RPMI8226 (cell line): ENCODE measurements at regions not wholly inside any gene's neighbourhood (a gene's known extent, or its start where the extent isn't known, plus 50 kb on each side); places are given as distances from the start of the nearest gene placed in this dataset.
"Not testable (repeated sequence)": the region's sequence is repeated elsewhere in the genome, so short reads cannot be mapped to it uniquely, and the experiment has no call there.

ENCODE experiments used
- DNase-seq: peaks from one replicate; pipeline ENCODE4 v3.0.0-alpha.2; 2015

DNA sequence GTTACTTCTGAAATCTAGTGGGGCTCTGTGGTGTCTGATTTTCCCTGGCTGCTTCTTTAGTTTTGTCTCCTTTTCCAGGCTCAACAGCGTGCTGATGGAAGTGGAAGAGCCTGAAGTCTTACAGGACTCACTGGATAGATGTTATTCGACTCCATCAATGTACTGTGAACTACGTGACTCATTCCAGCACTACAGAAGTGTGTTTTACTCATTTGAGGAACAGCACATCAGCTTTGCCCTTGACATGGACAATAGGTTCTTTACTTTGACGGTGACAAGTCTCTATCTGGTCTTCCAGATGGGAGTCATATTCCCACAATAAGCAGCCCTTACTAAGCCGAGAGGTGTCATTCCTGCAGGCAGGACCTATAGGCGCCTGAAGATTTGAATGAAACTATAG is 51.1 kb downstream of the NBPF8 start:
- DNase-seq, result not testable (repeated sequence)

DNA sequence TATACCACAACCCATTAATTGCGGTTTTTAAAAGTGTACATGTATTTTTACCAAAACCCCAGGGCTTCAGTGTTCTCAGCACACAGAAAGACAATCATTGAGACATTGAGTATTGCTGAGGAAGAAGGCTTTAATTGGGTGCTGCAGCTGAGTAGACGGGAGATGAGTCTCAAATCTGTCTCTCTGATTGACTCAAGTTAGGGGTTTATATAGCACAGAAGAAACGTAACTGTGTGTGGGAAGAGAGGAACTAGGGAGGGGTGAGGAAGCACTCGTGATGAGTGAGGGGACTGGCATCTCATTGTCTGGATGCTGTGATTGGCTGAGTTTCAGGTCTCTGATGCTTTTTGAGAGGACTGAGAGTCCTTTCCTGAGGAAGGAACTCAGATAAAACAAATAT is 62.8 kb downstream of the NBPF8 start:
- DNase-seq, result not testable (repeated sequence)

DNA sequence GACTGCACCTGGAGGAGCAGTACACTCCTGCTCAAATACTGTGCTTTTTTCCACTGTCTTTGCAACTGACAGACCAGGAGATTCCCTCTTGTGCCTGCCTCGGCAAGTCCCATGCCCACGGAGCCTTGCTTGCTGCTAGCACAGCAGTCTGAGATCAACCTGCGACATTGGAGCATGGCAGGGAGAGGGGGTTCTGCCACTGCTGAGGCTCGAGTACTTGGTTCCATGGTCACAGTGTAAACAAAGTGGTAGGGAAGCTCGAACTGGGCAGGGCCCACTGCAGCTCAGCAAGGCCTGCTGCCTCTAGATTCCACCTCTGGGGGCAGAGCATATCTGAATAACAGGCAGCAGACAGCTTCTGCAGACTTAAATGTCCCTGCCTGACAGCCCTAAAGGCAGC is 63.6 kb downstream of the NBPF8 start:
- not testable (repeated sequence) for DNase-seq

DNA sequence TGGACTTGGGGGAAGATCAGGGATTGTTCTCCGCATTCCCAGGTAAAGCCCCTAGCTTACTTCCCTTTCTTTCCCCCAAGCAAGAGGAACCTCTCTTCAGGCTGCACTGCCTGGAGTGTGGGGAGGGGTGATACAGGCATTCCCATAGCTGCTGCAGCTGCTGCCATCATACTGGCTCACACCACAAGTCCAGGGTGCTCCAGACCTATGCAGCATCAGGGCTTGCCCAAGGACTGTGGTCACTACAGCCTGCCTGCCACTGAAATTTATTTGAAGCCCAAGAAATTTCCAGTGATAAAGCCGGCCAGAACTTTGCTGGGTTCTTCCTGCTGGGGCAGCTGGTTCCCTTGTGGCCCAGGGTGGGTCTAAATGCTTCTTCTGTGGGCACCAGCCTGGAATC is 72.7 kb downstream of the NBPF8 start:
- DNase-seq, result not testable (repeated sequence)

DNA sequence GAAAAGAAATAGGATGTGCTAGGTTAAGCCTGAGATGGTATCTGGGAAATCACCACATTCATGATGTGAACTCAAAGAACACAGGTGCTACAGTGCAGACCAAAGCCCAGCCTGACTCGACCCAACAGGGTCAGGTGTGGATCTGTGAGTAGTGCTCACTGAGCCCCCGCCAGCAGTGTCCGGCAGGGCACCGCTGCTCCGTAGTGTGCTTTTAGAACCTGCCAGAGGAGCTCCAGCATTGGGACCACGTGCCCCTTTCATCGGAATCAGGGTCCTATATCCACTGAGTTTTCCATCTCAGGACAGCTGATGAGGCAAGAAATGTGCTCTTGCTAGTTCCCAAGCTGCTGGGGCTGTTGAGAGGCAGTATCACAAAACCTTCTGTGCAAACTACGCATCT is 74.4 kb downstream of the NBPF8 start:
- not testable (repeated sequence) for DNase-seq

DNA sequence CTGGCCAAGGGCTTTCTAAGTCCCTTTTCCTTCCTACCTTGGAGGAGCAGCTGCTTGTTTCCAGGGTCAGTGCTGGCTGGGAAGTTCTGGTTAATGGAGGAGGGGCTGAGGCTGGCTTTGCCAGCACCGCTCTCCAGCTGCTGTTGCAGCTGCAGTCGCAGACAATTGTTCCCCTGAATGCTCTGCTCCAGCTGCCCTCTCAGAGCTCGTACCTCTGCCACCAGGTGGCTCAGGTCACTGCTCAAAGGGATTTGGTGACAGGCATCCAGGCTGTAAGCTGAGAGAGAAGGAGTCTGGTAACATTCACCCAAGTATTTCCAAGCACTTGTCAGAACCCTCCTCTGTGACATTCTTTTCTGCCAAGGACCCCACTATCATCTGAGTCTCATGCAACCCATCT is 82.3 kb downstream of the NBPF8 start:
- DNase-seq, result not testable (repeated sequence)

DNA sequence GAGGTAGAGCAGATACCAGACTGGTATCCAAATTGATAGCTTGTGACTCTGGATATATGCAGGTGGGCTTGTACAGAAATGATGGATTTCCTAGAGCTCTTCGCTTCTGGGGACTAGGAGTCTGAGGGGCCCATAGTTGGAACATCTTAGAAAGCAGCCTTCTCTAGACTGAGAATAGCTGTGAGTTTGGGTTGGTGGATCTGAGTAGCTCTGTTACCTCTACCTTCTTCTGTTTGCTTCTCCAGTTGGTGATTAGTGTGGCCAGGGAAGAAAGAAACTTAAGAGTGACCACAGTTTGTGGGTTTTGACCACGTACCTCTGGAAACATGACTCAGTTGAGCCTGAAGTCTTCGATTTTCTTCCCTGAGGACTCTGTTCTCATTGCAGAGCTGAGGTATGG is 88.4 kb downstream of the NBPF8 start:
- not testable (repeated sequence) for DNase-seq

DNA sequence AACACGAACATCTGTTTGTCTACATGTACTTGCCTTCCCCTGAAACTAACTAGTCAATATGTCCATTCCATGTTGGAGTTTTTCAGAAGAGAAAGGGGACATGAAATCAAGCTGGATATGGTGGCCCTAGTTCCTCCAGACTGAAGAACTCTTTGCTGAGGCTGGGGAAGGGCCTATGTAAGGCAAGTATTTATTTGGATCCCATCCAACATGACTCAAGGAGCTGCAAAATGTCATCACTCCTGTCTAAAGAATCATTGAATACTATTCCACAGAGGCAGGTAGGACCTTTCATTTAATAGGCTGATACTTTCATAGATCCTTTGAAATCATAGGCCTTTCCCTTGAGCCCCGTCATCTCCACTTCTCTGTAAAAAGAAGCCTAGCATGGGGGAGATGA is 91.5 kb downstream of the NBPF8 start:
- DNase-seq, result not testable (repeated sequence)

DNA sequence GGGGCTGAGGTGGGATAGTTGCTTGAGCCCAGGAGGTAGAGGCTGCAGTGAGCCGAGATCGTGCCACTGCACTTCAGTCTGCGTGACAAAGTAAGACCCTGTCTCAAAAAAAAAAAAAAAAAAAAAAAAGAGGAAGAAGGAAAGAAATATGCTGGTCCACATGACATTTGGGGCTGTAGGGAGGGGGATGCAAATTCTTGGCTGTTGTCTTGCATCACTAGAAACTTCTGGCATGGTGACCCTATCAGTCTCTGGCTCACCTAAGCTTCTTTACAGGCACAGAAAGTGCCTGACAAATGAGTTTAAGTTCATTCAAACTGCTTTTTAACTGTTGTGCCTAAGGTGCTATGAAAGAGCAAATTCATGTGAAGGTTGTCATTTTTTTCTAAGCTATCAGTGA is 93.5 kb downstream of the NBPF8 start:
- not testable (repeated sequence) for DNase-seq

DNA sequence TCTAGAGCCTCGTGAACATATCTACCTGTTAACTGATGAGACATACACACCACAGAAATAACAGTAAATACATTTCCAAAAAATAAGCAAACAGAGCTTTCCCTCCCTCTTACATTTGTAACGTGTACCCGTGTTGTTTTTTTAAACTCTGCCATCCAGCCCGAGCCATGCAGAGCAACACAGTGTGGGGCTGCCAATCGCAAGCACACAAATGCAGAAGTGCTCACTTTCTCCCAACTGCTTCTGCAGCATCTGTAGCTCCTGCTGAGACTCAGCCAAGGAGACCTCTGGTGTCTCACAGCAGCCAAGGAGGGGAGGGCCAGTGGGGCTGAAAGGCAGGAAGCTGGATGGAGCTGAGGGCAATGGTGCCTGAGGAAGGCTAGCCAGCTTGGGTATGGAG is 94.4 kb downstream of the NBPF8 start:
- not testable (repeated sequence) for DNase-seq

DNA sequence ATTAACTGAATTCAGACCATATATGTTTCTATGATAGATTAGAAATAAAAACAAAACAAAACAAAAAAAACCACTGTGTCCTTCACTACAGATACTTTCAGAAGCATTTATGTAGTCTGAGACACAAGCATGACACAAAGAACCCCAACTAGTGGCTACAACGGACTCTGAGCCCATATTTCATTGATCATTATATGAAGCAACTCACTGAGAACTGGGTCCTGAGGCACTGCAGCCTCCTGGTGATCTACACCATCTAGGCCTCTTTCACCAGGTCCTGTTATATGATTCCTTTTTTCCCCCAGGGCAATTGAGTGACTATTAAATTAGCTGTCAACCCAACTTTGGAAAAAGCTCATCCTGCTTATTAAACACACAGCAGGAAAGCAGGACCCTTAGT is 98.3 kb downstream of the NBPF8 start:
- not testable (repeated sequence) for DNase-seq

DNA sequence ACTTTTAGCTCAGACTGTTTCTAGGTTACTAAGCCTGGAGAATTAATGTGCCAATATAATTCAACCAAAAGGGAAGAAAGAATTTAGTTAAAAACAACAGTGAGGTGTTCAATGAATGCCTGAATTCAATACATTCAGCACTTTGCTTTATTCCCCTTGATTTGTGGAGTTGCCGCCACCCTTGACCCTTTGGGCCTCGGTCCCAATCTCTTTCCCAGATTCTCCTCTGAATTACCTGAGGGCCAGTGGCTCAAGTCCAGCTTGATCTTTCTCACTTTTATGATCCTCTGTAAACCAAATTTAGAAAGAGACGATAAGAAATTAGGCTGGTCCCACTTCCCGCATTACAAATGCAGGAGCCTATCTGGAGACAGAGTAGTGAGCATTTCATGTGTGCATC is 98.7 kb downstream of the NBPF8 start:
- DNase-seq, result not testable (repeated sequence)

DNA sequence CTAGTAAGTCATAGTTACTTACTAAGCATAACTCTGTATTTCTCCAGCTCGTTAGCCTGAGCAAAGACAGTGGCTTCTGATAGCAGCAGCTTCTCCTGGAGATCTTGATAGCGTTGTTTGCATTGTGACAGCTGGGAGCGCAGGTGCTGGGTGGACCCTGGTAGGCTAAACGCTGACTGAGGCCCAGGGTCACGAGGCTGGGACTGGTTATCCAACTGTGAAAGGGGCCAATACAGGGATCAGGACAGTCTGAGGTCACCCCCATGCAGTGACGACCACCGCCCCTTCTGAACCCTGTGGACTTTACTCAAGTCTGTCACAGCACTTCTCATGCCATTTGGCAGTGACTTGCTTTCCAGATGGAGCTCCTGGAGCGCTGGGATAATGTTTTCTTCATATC is 104.4 kb downstream of the NBPF8 start:
- not testable (repeated sequence) for DNase-seq

DNA sequence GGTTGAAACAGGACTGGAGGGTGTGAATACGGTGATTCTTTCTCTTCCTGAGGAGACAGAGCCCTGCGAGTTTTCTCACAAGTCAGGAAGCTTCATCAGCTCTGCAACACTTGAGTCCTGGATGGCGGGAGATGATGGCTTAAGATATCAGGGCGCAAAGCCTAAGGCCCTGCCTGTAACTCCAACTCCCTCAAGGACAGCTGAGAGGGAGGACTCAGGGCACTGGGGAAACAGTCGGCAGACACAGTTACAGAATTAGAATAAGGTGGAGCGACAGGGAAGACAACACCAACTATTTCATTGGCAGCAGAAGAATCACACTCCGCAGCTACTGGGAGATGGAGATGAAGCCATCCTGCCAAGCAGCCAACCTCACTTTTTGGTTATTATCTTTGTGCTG is 109.6 kb downstream of the NBPF8 start:
- DNase-seq, result not testable (repeated sequence)

DNA sequence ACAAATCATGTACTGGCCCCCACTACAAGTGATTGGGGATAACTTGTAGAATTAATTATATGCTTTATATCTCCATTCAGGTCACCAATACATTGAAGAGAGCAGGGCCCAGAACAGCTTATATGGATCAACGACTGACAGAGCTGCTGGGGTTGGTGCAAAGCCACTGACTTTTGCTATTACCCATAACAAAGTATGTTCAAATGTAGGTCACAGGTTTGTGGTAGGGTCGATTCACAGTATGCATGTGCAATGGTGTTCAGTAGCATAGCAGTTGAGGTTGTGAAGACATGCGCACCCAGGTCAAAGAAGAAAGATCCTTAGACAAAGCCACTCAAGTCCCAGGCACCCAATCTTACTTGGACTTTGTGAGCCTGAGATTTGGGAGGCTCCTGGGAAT is 110.6 kb downstream of the NBPF8 start:
- DNase-seq, result not testable (repeated sequence)

DNA sequence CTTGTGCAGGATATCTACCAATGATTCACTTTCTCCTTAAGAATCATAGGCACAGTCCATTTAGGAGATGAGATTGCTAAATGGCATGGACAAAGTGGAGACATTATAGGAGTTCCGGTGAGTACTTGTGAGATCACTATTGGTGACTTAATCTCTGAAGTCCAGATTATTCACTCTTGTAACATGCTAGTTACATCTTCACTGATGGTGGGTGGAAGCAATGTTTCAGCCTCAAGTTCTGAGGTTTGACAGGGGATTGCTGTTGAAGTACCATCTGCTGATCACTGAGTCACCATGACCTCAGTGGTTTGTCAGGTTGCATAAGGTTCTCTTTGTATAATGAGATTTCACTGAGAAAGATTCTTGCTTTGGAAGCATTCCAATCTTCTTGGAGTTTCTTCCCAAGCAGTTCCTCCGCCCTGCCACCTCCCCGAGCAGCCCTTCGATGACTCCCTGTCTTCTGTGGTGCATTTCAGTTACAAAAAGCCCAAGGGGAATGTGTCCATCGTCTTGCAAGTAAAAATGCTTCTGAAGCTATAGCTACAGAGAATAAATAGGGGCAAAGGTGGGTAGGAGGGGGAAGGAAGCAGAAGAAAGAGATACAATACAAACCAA is 114.7 kb downstream of the NBPF8 start:
- DNase-seq, result not testable (repeated sequence)

DNA sequence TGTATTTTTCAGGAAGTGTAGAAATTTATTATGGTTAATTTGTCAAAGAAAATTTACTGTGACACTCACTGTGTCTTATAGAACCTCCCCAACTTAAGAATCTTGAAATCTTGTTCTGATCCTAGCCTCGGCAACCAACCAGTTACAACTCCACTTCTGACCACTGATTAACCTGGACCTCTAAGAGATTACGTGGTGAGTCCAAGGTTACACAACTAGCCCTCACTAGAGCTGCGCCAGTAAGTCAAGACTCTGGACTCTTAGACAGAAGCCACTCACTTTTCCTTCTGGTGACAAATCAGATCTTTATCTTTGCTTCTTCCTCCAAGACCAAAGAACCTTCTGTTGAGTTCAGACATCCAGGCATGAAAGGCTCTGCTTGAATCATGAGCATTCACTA is 116.6 kb downstream of the NBPF8 start:
- DNase-seq, result not testable (repeated sequence)

DNA sequence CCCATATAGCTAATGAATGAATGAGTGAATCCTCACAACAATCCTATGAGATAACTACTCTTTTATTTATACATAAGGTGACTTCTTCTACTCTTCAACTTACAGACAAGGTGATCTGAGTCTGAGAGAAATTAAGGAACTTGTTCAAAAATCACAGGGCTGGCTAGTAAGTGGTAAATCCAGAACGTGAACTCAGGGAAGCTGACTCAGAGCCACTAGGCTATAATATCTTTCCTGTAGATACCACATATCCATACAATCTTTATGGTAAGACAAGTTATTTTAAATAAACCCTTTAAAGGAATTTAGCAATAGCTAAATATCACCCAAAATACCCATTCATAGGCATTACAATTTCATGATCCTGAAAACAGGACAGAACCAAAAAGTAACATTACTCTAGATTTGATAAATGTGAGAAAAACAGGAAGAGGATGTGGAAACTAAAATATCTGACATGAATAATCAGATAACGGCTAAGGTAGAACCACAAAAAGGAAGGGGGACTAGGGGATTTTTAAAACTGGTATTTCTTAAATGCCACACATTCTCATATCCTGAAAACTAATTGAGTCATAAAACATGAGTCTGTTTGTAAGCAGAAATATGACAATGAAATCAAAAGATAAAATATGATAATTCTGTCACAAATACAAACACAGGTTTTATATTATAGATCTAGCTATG is 119.7 kb downstream of the NBPF8 start:
- not testable (repeated sequence) for DNase-seq

DNA sequence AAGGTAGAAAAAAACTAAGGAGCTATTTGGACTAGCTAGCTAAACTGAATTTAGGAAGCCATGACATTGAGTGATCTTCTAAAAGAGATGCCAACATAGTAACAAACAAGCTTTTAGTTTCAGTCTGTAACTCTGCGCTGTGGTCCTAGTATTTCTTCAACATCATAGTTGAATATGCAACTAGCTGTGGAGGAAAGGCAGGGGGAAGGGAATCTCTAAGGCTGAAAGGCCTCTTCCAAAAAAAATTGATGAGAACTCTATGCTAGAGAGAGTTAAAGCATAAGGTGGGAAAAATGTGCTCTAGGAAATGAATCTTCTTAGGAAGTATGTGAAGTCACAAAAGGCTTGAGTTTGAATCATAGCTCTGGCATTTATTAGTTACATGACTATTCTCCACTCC is 120.2 kb downstream of the NBPF8 start:
- not testable (repeated sequence) for DNase-seq

DNA sequence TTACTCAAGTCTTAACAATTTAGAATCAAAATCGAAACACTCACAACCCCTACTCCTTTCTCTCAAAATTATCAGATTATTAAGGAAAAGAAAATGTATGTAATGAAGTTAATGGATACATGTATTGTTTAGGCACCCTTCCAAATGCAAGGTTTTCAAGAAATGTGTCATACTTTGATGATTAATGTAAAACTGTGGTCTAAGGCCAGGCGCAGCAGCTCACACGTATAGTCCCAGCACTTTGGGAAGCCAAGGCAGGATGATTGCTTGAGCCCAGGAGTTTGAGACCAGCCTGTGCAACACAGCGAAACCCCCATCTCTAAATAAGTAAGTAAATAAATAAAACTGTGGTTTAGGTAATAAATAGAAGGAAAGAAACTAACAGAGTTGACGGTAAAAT is 126.6 kb downstream of the NBPF8 start:
- not testable (repeated sequence) for DNase-seq

DNA sequence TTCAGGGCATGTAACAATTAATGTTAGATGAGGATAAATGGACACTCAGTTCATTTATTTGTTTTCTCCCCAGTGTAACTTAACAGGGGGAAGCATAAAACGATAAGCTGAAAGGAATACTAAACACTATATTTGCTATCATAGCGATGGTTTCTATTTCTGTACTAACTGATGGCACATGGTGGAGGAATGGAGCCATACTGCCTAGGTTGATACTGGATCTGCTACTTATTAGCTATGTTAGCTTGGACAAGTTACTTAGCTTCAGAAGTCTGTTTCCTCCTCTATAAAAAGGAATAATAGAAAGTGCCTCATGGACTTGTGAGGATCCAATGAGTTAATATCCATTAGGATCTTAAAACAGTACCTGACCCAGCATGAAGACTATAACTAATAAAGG is 127.5 kb downstream of the NBPF8 start:
- DNase-seq, result not testable (repeated sequence)

DNA sequence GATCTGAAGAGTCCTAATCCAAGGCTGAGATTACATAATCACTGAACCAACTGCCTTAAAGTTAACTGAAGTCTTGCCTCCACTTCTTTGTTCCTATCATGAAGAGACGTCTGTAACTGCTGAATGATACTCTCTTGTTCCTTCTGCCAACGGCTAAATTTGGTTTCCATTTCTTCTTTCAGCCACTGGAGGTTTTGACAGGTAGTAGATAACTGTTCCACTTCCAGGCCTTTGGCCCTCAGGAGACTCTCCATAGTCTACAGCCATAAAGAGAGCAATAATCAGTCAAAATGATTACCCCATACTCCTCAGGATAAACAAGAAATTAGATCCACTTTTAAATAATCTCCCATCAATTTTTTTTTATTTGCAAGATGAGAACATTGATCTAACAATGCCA is 128.1 kb downstream of the NBPF8 start:
- DNase-seq, result not testable (repeated sequence)

DNA sequence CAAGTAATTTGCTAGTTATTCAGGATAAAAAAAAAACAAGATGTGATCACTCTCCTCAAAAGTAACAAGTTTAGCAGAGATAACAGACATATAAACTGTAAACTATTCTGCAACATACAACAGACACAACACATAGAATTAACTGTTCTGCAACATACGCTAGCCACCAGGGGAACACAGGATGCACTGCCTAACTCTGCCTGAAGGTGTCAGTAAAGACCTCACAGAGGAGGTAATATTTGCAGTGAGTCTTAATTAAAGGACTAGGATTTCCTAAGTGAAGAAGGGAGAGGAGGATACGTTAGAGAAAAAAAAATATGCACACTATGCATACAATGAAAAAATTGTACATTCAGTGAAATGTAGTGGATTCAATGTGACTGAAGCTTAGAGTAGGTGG is 129.6 kb downstream of the NBPF8 start:
- not testable (repeated sequence) for DNase-seq

DNA sequence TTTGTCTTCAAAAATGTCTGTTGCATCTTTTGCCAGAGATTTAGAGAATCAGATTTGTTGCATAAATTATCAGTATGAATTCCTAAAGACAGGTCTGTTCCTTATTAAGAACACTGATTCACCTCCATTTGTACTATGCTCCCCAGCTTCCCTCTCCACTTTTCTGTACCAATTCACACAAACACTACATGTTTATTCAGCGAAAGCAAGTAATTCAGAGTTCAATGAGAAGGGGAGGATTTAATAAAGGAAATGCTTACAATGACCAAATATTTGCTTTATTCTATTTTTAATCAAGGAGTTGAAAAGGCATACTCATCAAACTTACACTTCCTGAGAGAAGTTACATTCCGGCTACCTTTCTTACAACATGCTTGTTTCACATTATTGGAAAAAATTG is 135.5 kb downstream of the NBPF8 start:
- not testable (repeated sequence) for DNase-seq

DNA sequence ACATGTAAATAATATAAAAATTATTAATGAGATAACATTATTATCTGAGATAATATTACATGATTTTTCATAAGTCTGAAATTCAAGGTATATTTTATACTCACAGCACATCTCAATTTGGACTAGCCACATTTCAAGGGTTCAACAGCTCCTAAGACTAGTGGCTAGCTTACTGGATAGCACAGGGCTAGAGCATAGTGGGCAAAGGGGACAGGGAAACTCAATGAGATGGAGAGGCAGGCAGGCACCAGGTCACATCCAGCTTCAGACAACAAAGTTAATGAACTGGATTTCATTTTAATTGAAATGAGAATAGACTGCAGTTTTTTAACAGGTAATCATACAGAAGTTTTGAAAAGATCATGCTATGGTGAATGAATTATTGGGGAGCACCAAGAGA is 137.4 kb downstream of the NBPF8 start:
- DNase-seq, result not testable (repeated sequence)
